Gastroesophageal sphincter (tissue), 4 donors: ENCODE measurements at regions not wholly inside any gene's neighbourhood (a gene's known extent, or its start where the extent isn't known, plus 50 kb on each side); places are given as distances from the start of the nearest gene placed in this dataset.

ENCODE experiments used
- ATAC-seq: fragments of 150-250 bp; one replicate; pipeline ENCODE4 v1.9.1; 2016; ENCODE audit warnings: mild to moderate bottlenecking, moderate library complexity
- H3K27ac ChIP-seq, 4 donors: fragments of 200-600 bp; sonication (generic) in 3 of 4; 1 replicate in 3 of 4; 2 replicates in 1 of 4; pipeline ENCODE4 v1.5.1; 2016 to 2019
- H3K27me3 ChIP-seq: fragments of 200-600 bp; sonication (generic); one replicate; pipeline ENCODE4 v1.5.1; 2019
- H3K36me3 ChIP-seq, 2 donors: fragments of 200-600 bp; sonication (generic); one replicate each; pipeline ENCODE4 v1.5.1; 2019; ENCODE audit warnings: control low read depth in 1 of 2
- H3K4me1 ChIP-seq, 3 donors: fragments of 200-600 bp; sonication (generic); 1 replicate in 2 of 3; 2 replicates in 1 of 3; pipeline ENCODE4 v1.5.1; 2016 to 2019; ENCODE audit warnings: control low read depth in 2 of 3
- H3K4me3 ChIP-seq, 2 donors: fragments of 200-600 bp; sonication (generic); one replicate each; pipeline ENCODE4 v1.5.1; 2019; ENCODE audit warnings: mild to moderate bottlenecking in 1 of 2, moderate library complexity in 1 of 2
- H3K9me3 ChIP-seq, 3 donors: fragments of 200-600 bp; sonication (generic); one replicate each; pipeline ENCODE4 v1.5.1; 2017 to 2019; ENCODE audit warnings: control low read depth in 2 of 3
- EP300 ChIP-seq: sonication (generic); formaldehyde crosslinking; IDR thresholded peaks from one replicate; pipeline ENCODE4 v1.6.1; 2017; ENCODE audit warnings: antibody characterized with exemption, mild to moderate bottlenecking
- POLR2A ChIP-seq, 2 donors: fragments of 450-650 bp; IDR thresholded peaks; one replicate each; pipeline ENCODE4 v1.6.1; 2017; ENCODE audit warnings: antibody characterized with exemption in 2 of 2, mild to moderate bottlenecking in 2 of 2, moderate library complexity in 1 of 2
- POLR2AphosphoS5 ChIP-seq: sonication (generic); formaldehyde crosslinking; IDR thresholded peaks from one replicate; pipeline ENCODE4 v1.6.1; 2017; ENCODE audit warnings: antibody characterized with exemption
- WGBS, 2 donors: methylation state at CpG; one replicate each; pipeline ENCODE4 v1.1.5; 2018; ENCODE audit warnings: low coverage in 1 of 2; 5-methylcytosine and 5-hydroxymethylcytosine counted together
- TF ChIP-seq, protein P1 (sequence below), 4 experiments: fragments of 200-600 bp in 2 of 4; fragments of 450-650 bp in 2 of 4; sonication (generic) in 1 of 4; IDR thresholded peaks; one replicate each; pipeline ENCODE4 v1.5.1; 2017 to 2019; ENCODE audit warnings: antibody characterized with exemption in 4 of 4, mild to moderate bottlenecking in 2 of 4, moderate library complexity in 2 of 4

DNA sequence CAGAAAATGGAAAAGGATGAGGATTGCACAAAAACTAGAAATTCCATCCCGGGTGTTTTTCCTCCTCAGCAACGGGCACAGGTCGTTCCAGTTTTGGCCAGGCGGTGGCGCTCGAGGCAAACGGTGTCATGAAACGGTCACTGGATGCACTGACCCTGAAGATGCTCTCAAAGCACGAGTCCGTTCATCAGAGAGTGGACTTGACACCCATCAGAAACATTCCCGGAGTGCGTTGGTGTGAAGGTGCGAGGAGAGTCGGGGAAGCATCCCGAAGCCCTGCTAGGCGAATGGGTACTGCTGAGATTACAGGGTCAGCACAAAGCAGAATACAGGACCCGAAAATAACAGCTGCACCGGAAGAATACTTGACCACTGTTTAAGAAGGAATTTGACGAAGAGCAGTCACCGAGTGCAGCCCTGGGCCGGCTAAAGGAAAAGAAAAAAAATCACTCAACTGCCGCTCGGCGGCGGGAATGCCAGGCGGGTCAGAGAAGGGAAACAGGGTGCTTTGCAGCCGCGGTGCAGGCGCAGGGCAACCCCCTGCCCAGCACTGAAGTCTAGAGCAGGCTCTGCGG lies 71.7 kb upstream of the ETS2 start:
- Histone ChIP-seq H3K9me3 (no peaks in the 10 kb centered on the region), H3K4me1 (peaks cover 0 to 11% (median 0%) of the 10 kb centered on the region in 3 donors), H3K4me3 (peak overlapping the region in 1 of 2 donors; percentile 33), H3K36me3 (no peaks in the 10 kb centered on the region), H3K27me3 (no peaks in the 10 kb centered on the region), H3K27ac (peak overlapping the region in 3 of 4 donors; percentile 58 to 73 (median 70))
- WGBS, 2 donors: 9 to 10% methylated on average over 15 to 26 of the region's 30 CpGs
- TF ChIP-seq POLR2A (IDR thresholded peaks at IDR 0.05): no peak
- peak; percentile 54 for TF ChIP-seq POLR2AphosphoS5
- TF ChIP-seq, protein P1, sequence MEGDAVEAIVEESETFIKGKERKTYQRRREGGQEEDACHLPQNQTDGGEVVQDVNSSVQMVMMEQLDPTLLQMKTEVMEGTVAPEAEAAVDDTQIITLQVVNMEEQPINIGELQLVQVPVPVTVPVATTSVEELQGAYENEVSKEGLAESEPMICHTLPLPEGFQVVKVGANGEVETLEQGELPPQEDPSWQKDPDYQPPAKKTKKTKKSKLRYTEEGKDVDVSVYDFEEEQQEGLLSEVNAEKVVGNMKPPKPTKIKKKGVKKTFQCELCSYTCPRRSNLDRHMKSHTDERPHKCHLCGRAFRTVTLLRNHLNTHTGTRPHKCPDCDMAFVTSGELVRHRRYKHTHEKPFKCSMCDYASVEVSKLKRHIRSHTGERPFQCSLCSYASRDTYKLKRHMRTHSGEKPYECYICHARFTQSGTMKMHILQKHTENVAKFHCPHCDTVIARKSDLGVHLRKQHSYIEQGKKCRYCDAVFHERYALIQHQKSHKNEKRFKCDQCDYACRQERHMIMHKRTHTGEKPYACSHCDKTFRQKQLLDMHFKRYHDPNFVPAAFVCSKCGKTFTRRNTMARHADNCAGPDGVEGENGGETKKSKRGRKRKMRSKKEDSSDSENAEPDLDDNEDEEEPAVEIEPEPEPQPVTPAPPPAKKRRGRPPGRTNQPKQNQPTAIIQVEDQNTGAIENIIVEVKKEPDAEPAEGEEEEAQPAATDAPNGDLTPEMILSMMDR (IDR thresholded peaks at IDR 0.05): peak; percentile 83 to 96 (median 94)
- peak; percentile 88 for ATAC-seq

DNA sequence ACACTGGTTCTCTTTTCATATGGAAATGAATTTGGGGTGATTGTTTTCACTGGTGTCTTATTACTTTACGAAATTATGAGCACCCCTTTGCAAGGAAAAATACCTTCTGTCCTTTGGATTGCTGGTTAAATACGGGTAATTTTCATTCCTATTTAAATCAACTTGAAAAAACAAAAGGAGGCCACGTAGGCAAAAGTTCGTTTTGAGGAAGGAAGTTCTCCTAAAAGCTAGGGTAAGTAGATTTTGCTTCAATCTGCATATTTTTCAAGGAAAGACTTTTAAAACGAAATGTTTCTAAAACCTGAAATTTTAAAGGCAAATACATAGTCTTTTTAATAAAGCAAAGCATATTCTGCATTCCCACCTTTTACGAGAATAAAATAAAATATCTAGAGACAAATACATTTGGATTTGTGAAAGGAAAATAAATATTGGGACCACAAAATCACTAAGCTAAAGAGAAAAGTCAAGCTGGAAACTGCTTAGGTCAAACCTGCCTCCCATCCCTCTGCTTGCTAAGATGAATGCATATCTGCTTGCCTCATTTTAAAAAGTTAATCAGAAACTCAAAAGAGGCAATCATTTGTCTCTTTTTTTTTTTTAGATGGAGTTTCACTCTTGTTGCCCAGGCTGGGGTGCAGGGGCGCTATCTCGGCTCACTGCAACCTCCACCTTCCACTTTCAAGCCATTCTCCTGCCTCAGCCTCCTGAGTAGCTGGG lies 70.9 kb upstream of the ETS2 start:
- H3K9me3 ChIP-seq: no peaks in the 10 kb centered on the region
- no peaks in the 10 kb centered on the region for H3K27me3 ChIP-seq
- 63 to 67% methylated on average over 5 to 8 of the region's 8 CpGs for WGBS, 2 donors
- H3K4me3 ChIP-seq: peak overlapping the region in 1 of 2 donors; percentile 33
- H3K27ac ChIP-seq: peak overlapping the region in 3 of 4 donors; percentile 58 to 73 (median 70)
- peaks cover 0 to 11% (median 0%) of the 10 kb centered on the region in 3 donors for H3K4me1 ChIP-seq
- ATAC-seq: no peak
- H3K36me3 ChIP-seq: no peaks in the 10 kb centered on the region
- TF ChIP-seq, protein P1 (IDR thresholded peaks at IDR 0.05): no peak
- TF ChIP-seq POLR2AphosphoS5: no peak
- no peak for TF ChIP-seq POLR2A (IDR thresholded peaks at IDR 0.05)
- no peak for TF ChIP-seq EP300

DNA sequence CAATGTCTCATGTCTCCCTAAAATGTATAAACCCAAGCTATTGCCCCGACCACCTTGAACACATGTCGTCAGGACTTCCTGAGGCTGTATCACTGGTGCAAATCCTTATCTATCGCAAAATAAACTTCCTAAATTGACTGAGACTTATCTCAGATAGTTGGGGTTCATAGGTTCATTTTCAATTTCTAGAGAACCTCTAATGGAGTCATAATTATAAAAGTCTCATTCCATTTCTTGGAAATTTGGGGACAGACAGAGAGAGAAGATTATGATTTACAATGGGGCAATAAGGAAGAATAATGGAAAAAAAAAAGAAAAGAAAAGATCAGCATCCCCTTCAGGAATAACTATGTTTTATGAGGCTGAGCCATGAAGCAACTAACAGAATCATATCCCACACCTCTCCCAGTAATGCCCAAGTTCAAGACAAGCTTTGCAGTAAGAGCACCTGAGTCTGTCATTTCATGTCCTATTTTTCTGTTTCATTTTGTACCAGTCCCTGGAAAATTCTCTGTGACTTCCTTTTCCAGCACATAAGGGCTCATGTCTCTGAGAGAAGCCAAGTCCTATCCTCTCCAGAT lies 70.0 kb upstream of the ETS2 start:
- no peaks in the 10 kb centered on the region for H3K9me3 ChIP-seq
- H3K27ac ChIP-seq: no peak overlapping the region
- peaks cover 0 to 11% (median 0%) of the 10 kb centered on the region in 3 donors for H3K4me1 ChIP-seq
- H3K36me3 ChIP-seq: no peaks in the 10 kb centered on the region
- H3K27me3 ChIP-seq: no peaks in the 10 kb centered on the region
- H3K4me3 ChIP-seq: no peak overlapping the region
- TF ChIP-seq POLR2A (IDR thresholded peaks at IDR 0.05): no peak
- no peak for TF ChIP-seq POLR2AphosphoS5
- TF ChIP-seq, protein P1 (IDR thresholded peaks at IDR 0.05): no peak
- no peak for TF ChIP-seq EP300
- 85 to 92% methylated on average over 2 to 3 of the region's 3 CpGs for WGBS, 2 donors
- ATAC-seq: no peak

DNA sequence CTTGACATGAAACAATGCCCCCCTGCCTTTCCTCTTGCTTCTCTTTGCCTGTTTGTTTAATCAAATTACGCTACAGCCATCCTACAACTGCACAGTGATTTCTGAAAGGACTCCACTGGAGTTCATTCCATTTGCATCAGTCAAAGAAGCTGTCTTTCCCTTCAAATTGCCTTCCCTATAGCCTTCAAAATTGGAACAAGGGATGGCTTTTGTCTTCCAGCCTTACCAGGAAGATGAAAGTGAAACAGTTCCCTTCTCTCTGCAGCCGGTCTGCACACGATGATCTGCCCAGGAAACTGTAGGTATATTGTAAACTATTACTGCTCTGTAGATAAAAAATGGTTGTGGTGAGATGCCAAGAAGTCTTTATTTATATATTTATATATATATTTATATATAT lies 65.6 kb upstream of the ETS2 start:
- 76 to 92% methylated on average over 3 of the region's 3 CpGs for WGBS, 2 donors

More for the DNA sequence above, 65.6 kb upstream of the ETS2 start:
- Histone ChIP-seq H3K36me3 (no peaks in the 10 kb centered on the region), H3K27ac (no peak overlapping the region), H3K4me3 (no peak overlapping the region), H3K9me3 (no peaks in the 10 kb centered on the region), H3K27me3 (no peaks in the 10 kb centered on the region), H3K4me1 (no peaks in the 10 kb centered on the region)
- TF ChIP-seq, protein P1 (IDR thresholded peaks at IDR 0.05): no peak
- TF ChIP-seq EP300: no peak
- no peak for TF ChIP-seq POLR2AphosphoS5
- no peak for TF ChIP-seq POLR2A (IDR thresholded peaks at IDR 0.05)
- ATAC-seq: no peak
